ENCODE measurements at regions not wholly inside any gene's neighbourhood (a gene's known extent, or its start where the extent isn't known, plus 50 kb on each side); places are given as distances from the start of the nearest gene placed in this dataset.

DNA sequence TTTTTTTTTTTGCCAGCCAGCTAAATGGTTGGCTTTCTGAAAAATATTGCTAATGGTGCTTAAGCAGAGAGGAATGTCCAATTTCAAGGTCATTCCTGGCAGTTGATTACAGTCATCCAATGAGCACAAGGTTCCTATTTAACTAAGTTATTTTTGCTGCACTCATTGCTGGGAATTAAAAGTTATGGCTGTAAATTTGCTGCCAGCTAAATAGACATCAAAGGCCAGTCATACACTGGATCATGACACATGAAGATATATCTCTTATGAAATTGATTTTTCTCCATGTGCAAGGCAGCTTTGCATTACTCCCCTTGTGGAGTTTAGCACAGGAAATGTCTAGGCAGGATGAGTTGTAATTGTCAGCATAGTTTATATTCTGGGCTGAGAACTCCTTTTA, 1898.4 kb upstream of the CELF4 start:
- TF ChIP-seq, protein P1, sequence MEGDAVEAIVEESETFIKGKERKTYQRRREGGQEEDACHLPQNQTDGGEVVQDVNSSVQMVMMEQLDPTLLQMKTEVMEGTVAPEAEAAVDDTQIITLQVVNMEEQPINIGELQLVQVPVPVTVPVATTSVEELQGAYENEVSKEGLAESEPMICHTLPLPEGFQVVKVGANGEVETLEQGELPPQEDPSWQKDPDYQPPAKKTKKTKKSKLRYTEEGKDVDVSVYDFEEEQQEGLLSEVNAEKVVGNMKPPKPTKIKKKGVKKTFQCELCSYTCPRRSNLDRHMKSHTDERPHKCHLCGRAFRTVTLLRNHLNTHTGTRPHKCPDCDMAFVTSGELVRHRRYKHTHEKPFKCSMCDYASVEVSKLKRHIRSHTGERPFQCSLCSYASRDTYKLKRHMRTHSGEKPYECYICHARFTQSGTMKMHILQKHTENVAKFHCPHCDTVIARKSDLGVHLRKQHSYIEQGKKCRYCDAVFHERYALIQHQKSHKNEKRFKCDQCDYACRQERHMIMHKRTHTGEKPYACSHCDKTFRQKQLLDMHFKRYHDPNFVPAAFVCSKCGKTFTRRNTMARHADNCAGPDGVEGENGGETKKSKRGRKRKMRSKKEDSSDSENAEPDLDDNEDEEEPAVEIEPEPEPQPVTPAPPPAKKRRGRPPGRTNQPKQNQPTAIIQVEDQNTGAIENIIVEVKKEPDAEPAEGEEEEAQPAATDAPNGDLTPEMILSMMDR (IDR thresholded peaks at IDR 0.05; ENCODE audit: extremely low read depth in 1 of 2, insufficient read depth in 1 of 2, low read depth in 1 of 2, low read length in 2 of 2): no peak
- no peak for TF ChIP-seq FOS (IDR thresholded peaks at IDR 0.05; ENCODE audit: borderline replicate concordance, insufficient read depth, low read length)
- TF ChIP-seq MYC (IDR thresholded peaks at IDR 0.05; ENCODE audit: low read depth, low read length): no peak
- TF ChIP-seq, protein P2, sequence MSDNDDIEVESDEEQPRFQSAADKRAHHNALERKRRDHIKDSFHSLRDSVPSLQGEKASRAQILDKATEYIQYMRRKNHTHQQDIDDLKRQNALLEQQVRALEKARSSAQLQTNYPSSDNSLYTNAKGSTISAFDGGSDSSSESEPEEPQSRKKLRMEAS (IDR thresholded peaks at IDR 0.05; ENCODE audit: insufficient read depth, insufficient read length): no peak
- no peak for TF ChIP-seq POLR2A (IDR thresholded peaks at IDR 0.05; ENCODE audit: low read depth, low read length)
- no peak for TF ChIP-seq EZH2 (IDR thresholded peaks at IDR 0.05; ENCODE audit: borderline replicate concordance, low read depth, low read length, severe bottlenecking)
- TF ChIP-seq POLR2AphosphoS5 (IDR thresholded peaks at IDR 0.05; ENCODE audit: insufficient read depth, low read depth, low read length): no peak

Measured in endothelial cell of umbilical vein (primary cell).